A673 (cell line): ENCODE measurements at regions not wholly inside any gene's neighbourhood (a gene's known extent, or its start where the extent isn't known, plus 50 kb on each side); places are given as distances from the start of the nearest gene placed in this dataset.
"Not testable (repeated sequence)": the region's sequence is repeated elsewhere in the genome, so short reads cannot be mapped to it uniquely, and the experiment has no call there.

ENCODE experiments used
- BruUV-seq: library from RNA; stranded (reverse); fragments of 400-500 nt; replicated peaks from 2 replicates; lab custom pipeline; 2021; lab: Mats Ljungman, UMichigan
- CTCF ChIA-PET: fragments of 300-600 bp; sonication (Branson Sonifier 250); formaldehyde crosslinking; loops from one replicate; lab custom pipeline; 2022; ENCODE audit warnings: antibody characterized with exemption; lab: Charles Lee
- POLR2A ChIA-PET: fragments of 300-600 bp; sonication (Branson Sonifier 250); formaldehyde crosslinking; loops from one replicate; lab custom pipeline; 2022; ENCODE audit warnings: antibody characterized with exemption; ENCODE audit not compliant: low non-redundant PET; lab: Charles Lee
- DNase-seq: peaks from one replicate; pipeline ENCODE4 v3.0.0-alpha.2; 2015; ENCODE audit warnings: low spot score
- H3K27ac ChIP-seq: fragments of 200-600 bp; sonication (generic); 2 replicates; pipeline ENCODE4 v1.5.1; 2016; ENCODE audit warnings: mixed run types, low read depth, mild to moderate bottlenecking, mixed read lengths, antibody characterized with exemption, low read length; ENCODE audit not compliant: poor library complexity, severe bottlenecking
- H3K27me3 ChIP-seq: fragments of 200-600 bp; sonication (generic); replicated peaks from 2 replicates; pipeline ENCODE4 v1.6.1; 2017; ENCODE audit warnings: mixed run types, low read depth, mild to moderate bottlenecking, mixed read lengths, antibody characterized with exemption, low read length; ENCODE audit not compliant: insufficient read depth, poor library complexity
- H3K36me3 ChIP-seq: fragments of 200-600 bp; sonication (generic); 2 replicates; pipeline ENCODE4 v1.6.1; 2016; ENCODE audit warnings: mixed run types, mild to moderate bottlenecking, mixed read lengths, antibody characterized with exemption, low read length; ENCODE audit not compliant: insufficient read depth, poor library complexity, severe bottlenecking
- H3K4me1 ChIP-seq: fragments of 200-600 bp; sonication (generic); 2 replicates; pipeline ENCODE4 v1.6.1; 2017; ENCODE audit warnings: mixed run types, mild to moderate bottlenecking, mixed read lengths, antibody characterized with exemption, low read length; ENCODE audit not compliant: insufficient read depth, poor library complexity, severe bottlenecking
- H3K4me3 ChIP-seq: fragments of 200-600 bp; sonication (generic); 2 replicates; pipeline ENCODE4 v1.5.1; 2016; ENCODE audit warnings: low read depth, mixed run types, mild to moderate bottlenecking, mixed read lengths, low read length; ENCODE audit not compliant: poor library complexity, severe bottlenecking
- H3K9me3 ChIP-seq: fragments of 200-600 bp; sonication (generic); 2 replicates; pipeline ENCODE4 v1.6.1; 2016; ENCODE audit warnings: mixed run types, low read depth, mild to moderate bottlenecking, mixed read lengths, antibody characterized with exemption, low read length; ENCODE audit not compliant: poor library complexity, severe bottlenecking
- CTCF ChIP-seq: fragments of 300-800, 200-600 bp; sonication (generic); conservative IDR thresholded peaks from 2 replicates; pipeline ENCODE4 v1.5.1; 2017; ENCODE audit warnings: low read depth, mild to moderate bottlenecking, antibody characterized with exemption, low read length, moderate library complexity, mixed read lengths
- EZH2 ChIP-seq: fragments of 200-600 bp; sonication (generic); IDR thresholded peaks from 2 replicates; pipeline ENCODE4 v1.6.1; 2017; ENCODE audit warnings: borderline replicate concordance, low read depth, mild to moderate bottlenecking, mixed read lengths, antibody characterized with exemption, low read length; ENCODE audit not compliant: poor library complexity, severe bottlenecking
- intact Hi-C: fragments of 100-400 bp; cut with micrococcal nuclease; formaldehyde crosslinking; loops from one replicate; pipeline ENCODE4 v1.10.0; 2022; ENCODE audit not compliant: unreplicated experiment

GRCh38 chrX:30144971-30145731 is 70.2 kb upstream of the MAGEB2 start:
- intact Hi-C loops, result loop anchor here (5.0 kb wide), 3 partner anchors 52 to 357 kb away; no protein-coding TSS in a partner anchor
- no peak overlapping the region for H3K27ac ChIP-seq
- no TSS peak for BruUV-seq

GRCh38 chrX:30147996-30148643 is 67.2 kb upstream of the MAGEB2 start:
- TF ChIP-seq EZH2 (no peak), CTCF (no peak)
- POLR2A ChIA-PET, result no interaction called here
- intact Hi-C loops, result no loop called here
- H3K4me1 ChIP-seq, result peaks cover 6% of the 10 kb centered on the region
- DNase-seq, result no peak
- H3K4me3 ChIP-seq, result no peak overlapping the region
- BruUV-seq, result no TSS peak
- H3K9me3 ChIP-seq, result no peaks in the 10 kb centered on the region
- CTCF ChIA-PET, result no interaction called here
- no peaks in the 10 kb centered on the region for H3K27me3 ChIP-seq
- no peak overlapping the region for H3K27ac ChIP-seq
- H3K36me3 ChIP-seq, result no peaks in the 10 kb centered on the region

More at GRCh38 chrX:30144971-30145731, 70.2 kb upstream of the MAGEB2 start:
- no peaks in the 10 kb centered on the region for H3K36me3 ChIP-seq
- no peaks in the 10 kb centered on the region for H3K9me3 ChIP-seq
- no peak for TF ChIP-seq EZH2
- TF ChIP-seq CTCF, result no peak
- no peak overlapping the region for H3K4me3 ChIP-seq
- H3K4me1 ChIP-seq, result no peaks in the 10 kb centered on the region
- ChIA-PET CTCF (no interaction called here), POLR2A (no interaction called here)
- no peaks in the 10 kb centered on the region for H3K27me3 ChIP-seq
- no peak for DNase-seq

- CTCF ChIA-PET, POLR2A ChIA-PET, H3K9me3 ChIP-seq, H3K27me3 ChIP-seq, BruUV-seq, H3K4me3 ChIP-seq, intact Hi-C loops, H3K27ac ChIP-seq, H3K36me3 ChIP-seq: not testable (repeated sequence)
- peaks cover 16% of the 10 kb centered on the region for H3K4me1 ChIP-seq
- peak; percentile 66 for DNase-seq
These were observed 66.2 kb upstream of the MAGEB2 start for GRCh38 chrX:30149206-30149605.
